Left ventricle myocardium inferior (tissue), 1 donor: ENCODE measurements at regions not wholly inside any gene's neighbourhood (a gene's known extent, or its start where the extent isn't known, plus 50 kb on each side); places are given as distances from the start of the nearest gene placed in this dataset.

Experiments used
- DNase-seq: peaks from one replicate; pipeline ENCODE4 v3.0.0-alpha.2; 2020
- H3K27ac ChIP-seq: fragments of 200-600 bp; replicated peaks from 2 replicates; pipeline ENCODE4 v1.8.0; 2021
- H3K27me3 ChIP-seq: fragments of 200-600 bp; 2 replicates; pipeline ENCODE4 v1.8.0; 2021; ENCODE audit warnings: low read depth
- H3K36me3 ChIP-seq: fragments of 200-600 bp; 2 replicates; pipeline ENCODE4 v1.8.0; 2021
- H3K4me1 ChIP-seq: fragments of 200-600 bp; 2 replicates; pipeline ENCODE4 v1.8.0; 2021
- H3K4me3 ChIP-seq: fragments of 200-600 bp; 2 replicates; pipeline ENCODE4 v1.8.0; 2021; ENCODE audit warnings: mild to moderate bottlenecking, moderate library complexity
- H3K9me3 ChIP-seq: fragments of 200-600 bp; replicated peaks from 2 replicates; pipeline ENCODE4 v1.8.0; 2021
- CTCF ChIP-seq: fragments of 200-600 bp; IDR thresholded peaks from 2 replicates; pipeline ENCODE4 v1.8.0; 2021; ENCODE audit warnings: antibody characterized with exemption, mild to moderate bottlenecking, borderline replicate concordance
- intact Hi-C: fragments of 100-400 bp; cut with micrococcal nuclease; formaldehyde crosslinking; loops from one replicate; pipeline ENCODE4 v1.11.0; 2022
- donor health status: DM: no; HTN: yes; CAD: no; lungs with severe emphysema.

DNA sequence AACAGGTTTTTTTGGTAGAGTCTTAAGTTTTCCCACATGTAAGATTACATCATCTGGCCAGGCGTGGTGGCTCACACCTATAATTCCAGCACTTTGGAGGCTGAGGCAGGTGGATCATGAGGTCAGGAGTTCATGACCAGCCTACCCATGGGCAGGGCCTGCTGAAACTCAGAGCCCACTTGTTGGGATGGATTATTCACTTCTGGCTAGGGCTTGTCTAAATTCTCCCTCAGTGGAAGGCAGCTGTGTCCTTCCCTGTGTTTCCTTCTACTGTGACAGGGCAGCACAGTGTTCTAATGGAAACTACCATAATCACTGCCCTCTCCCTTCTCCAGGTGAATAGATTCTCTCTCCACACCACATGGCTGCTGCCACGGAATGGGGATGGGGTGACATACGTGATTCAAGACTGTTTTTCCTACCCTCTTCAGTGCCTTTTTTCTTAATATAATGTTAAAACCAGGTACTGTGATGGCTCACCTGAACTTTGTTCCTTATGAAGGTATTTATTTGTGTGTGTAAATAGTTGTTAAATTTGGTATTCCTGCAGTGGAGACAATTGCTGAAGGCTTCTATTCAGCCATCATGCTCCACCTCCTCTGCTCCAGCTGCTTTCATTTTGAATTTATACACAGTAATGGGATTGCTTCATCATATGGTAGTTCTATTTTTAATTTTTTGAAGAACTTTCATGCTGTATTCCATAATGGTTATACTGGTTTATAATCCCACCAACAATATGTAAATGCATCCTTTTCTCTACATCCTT lies 287.2 kb upstream of the HS3ST1 start:
- H3K27ac ChIP-seq, result no peak overlapping the region
- no peaks in the 10 kb centered on the region for H3K9me3 ChIP-seq
- H3K36me3 ChIP-seq, result no peaks in the 10 kb centered on the region
- H3K27me3 ChIP-seq, result no peaks in the 10 kb centered on the region
- no peak for DNase-seq
- no peak overlapping the region for H3K4me3 ChIP-seq
- intact Hi-C loops, result no loop called here
- TF ChIP-seq CTCF, result no peak
- peaks cover 3% of the 10 kb centered on the region for H3K4me1 ChIP-seq

GRCh38 chr4:11710453-11711093 lies 281.9 kb upstream of the HS3ST1 start:
- Histone ChIP-seq H3K4me1 (no peaks in the 10 kb centered on the region), H3K4me3 (no peak overlapping the region), H3K27me3 (no peaks in the 10 kb centered on the region), H3K27ac (no peak overlapping the region), H3K36me3 (no peaks in the 10 kb centered on the region), H3K9me3 (no peaks in the 10 kb centered on the region)
- DNase-seq, result no peak
- intact Hi-C loops, result no loop called here
- TF ChIP-seq CTCF, result no peak

- Histone ChIP-seq H3K27me3 (no peaks in the 10 kb centered on the region), H3K36me3 (no peaks in the 10 kb centered on the region), H3K4me3 (no peak overlapping the region), H3K27ac (no peak overlapping the region), H3K4me1 (peaks cover under 1% of the 10 kb centered on the region), H3K9me3 (no peaks in the 10 kb centered on the region)
- DNase-seq, result no peak
- TF ChIP-seq CTCF, result no peak
- intact Hi-C loops, result no loop called here
These were observed 275.6 kb upstream of the HS3ST1 start for GRCh38 chr4:11704186-11704830.

DNA sequence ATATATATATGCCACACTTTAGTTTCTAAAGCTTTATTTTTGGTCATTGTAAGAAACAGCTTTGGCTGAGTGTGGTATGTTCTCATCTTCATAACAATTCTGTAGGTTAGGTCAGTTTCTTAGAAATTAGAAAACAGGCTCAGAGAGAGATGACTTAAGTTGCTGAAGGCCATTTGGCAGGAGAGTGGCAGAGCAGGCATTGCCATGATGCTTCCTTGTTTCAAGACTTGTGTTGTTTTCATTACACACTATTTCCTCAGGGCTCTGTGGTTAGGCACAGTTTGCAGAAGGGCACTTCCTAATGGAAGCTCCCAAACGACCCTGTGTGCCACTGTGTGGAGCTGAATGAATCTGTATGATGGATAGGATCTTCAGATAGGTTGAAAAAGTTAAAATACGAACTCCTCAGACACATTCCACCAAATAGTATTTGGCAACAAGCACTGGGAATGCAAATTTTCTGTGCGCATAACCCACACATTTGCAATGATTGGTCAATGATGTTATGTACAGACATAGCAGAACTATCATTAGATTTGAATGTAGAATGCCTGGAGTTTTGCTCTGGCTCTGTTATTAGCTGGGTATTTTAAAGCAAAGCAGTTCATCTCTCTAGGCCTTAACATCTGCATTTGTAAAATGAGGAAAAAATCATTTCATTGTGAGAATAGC lies 274.3 kb upstream of the HS3ST1 start:
- Histone ChIP-seq H3K9me3 (no peaks in the 10 kb centered on the region), H3K27ac (no peak overlapping the region), H3K36me3 (no peaks in the 10 kb centered on the region), H3K27me3 (no peaks in the 10 kb centered on the region), H3K4me1 (peaks cover 12% of the 10 kb centered on the region), H3K4me3 (no peak overlapping the region)
- no peak for DNase-seq
- intact Hi-C loops, result no loop called here
- no peak for TF ChIP-seq CTCF

DNA sequence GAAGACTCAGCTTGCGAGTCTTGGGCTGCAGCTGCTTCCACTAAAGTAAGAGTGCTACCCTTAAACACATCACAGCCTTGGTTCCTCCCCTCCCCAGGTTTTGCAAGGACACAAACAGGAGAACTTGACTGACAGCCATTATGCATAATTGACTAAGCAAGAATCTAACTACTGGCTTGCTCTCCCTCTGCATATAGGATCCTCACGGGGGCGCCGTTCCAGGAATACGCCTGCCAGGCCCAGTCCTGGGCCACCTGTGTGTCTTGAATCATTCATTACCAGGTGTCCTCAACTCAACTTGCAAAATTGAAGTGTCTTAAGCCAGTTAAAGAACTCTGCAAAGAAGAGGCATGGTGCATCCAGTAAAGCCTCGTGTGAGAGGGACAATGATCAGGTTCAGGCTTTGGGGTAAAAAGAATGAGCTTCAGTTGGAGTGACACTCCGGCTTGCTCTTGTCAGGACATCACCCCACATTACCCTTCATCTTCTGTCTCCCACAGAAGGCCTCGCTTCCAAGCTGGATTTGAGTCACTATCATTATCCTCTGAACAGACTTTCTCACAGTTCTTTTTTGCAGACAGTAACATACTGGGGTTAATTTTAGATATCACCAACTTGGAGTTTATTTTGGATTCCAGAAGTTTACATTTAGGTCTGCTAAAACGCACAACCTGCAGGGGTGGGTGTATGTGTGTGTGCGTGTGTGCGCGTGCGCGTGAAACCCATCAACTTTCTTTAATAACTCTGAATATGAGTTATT lies 273.5 kb upstream of the HS3ST1 start:
- Histone ChIP-seq H3K9me3 (no peaks in the 10 kb centered on the region), H3K4me3 (no peak overlapping the region), H3K27me3 (no peaks in the 10 kb centered on the region), H3K36me3 (no peaks in the 10 kb centered on the region), H3K4me1 (peaks cover 17% of the 10 kb centered on the region), H3K27ac (no peak overlapping the region)
- intact Hi-C loops, result no loop called here
- DNase-seq, result no peak
- no peak for TF ChIP-seq CTCF
